ENCODE measurements at regions not wholly inside any gene's neighbourhood (a gene's known extent, or its start where the extent isn't known, plus 50 kb on each side); places are given as distances from the start of the nearest gene placed in this dataset.

GRCh38 chr2:133666621-133667020 lies 98.4 kb upstream of the NCKAP5 start:
- no peak for DNase-seq

GRCh38 chr2:133667085-133667484 lies 98.8 kb upstream of the NCKAP5 start:
- DNase-seq: no peak

GRCh38 chr2:133667968-133668367 lies 99.7 kb upstream of the NCKAP5 start:
- no peak for DNase-seq

- no peak for DNase-seq
Observed at GRCh38 chr2:133668547-133668946, 100.3 kb upstream of the NCKAP5 start.

GRCh38 chr2:133673305-133673905 lies 105.1 kb upstream of the NCKAP5 start:
- DNase-seq: peak in 3 of 58 donors; percentile 28 to 44 (median 31)

GRCh38 chr2:133674066-133674432 lies 105.8 kb upstream of the NCKAP5 start:
- DNase-seq: no peak

- DNase-seq: peak in 55 of 58 donors; percentile 11 to 94 (median 71)
Observed at GRCh38 chr2:133674433-133675331, 106.4 kb upstream of the NCKAP5 start.

- DNase-seq: no peak
Observed at GRCh38 chr2:133676392-133677130, 108.3 kb upstream of the NCKAP5 start.

GRCh38 chr2:133680343-133681049 lies 112.2 kb upstream of the NCKAP5 start:
- no peak for DNase-seq

- DNase-seq: no peak
Observed at GRCh38 chr2:133682347-133682746, 114.1 kb upstream of the NCKAP5 start.

GRCh38 chr2:133682906-133683305 lies 114.6 kb upstream of the NCKAP5 start:
- DNase-seq: no peak

- DNase-seq: no peak
Observed at GRCh38 chr2:133685636-133686215, 117.5 kb upstream of the NCKAP5 start.

- no peak for DNase-seq
Observed at GRCh38 chr2:133690780-133691179, 122.5 kb upstream of the NCKAP5 start.

GRCh38 chr2:133691336-133691735 lies 123.1 kb upstream of the NCKAP5 start:
- DNase-seq: no peak

GRCh38 chr2:133705287-133705686 lies 137.0 kb upstream of the NCKAP5 start:
- DNase-seq: peak in 2 of 58 donors; percentile 3 to 8

- no peak for DNase-seq
Observed at GRCh38 chr2:133710613-133711012, 142.3 kb upstream of the NCKAP5 start.

- peak in 7 of 58 donors; percentile 5 to 28 (median 19) for DNase-seq
Observed at GRCh38 chr2:133711201-133711600, 142.9 kb upstream of the NCKAP5 start.

- DNase-seq: no peak
Observed at GRCh38 chr2:133711806-133712205, 143.5 kb upstream of the NCKAP5 start.

- DNase-seq: no peak
Observed at GRCh38 chr2:133712369-133712768, 144.1 kb upstream of the NCKAP5 start.

GRCh38 chr2:133713049-133713580 lies 144.9 kb upstream of the NCKAP5 start:
- no peak for DNase-seq

- no peak for DNase-seq
Observed at GRCh38 chr2:133716166-133716565, 147.9 kb upstream of the NCKAP5 start.
